Loucy (cell line): ENCODE measurements at regions not wholly inside any gene's neighbourhood (a gene's known extent, or its start where the extent isn't known, plus 50 kb on each side); places are given as distances from the start of the nearest gene placed in this dataset.

Experiments used
- H2AFZ ChIP-seq: fragments of 200-600 bp; sonication (generic); 2 replicates; pipeline ENCODE4 v1.6.0; 2016; ENCODE audit warnings: antibody characterized with exemption, mild to moderate bottlenecking, low read length, moderate library complexity
- H3F3A ChIP-seq: fragments of 200-600 bp; 2 replicates; pipeline ENCODE4 v1.6.0; 2016; ENCODE audit warnings: antibody characterized with exemption, low read depth, mild to moderate bottlenecking
- H3K27me3 ChIP-seq: fragments of 200-600 bp; sonication (generic); 2 replicates; pipeline ENCODE4 v1.6.1; 2014; ENCODE audit warnings: low read length, mild to moderate bottlenecking; ENCODE audit not compliant: insufficient read depth, poor library complexity, severe bottlenecking
- H3K36me3 ChIP-seq: fragments of 200-600 bp; sonication (generic); 2 replicates; pipeline ENCODE4 v1.6.1; 2016; ENCODE audit warnings: low read length; ENCODE audit not compliant: insufficient read depth
- H3K4me1 ChIP-seq: fragments of 200-600 bp; sonication (generic); 2 replicates; pipeline ENCODE4 v1.5.1; 2014; ENCODE audit warnings: low read length, mild to moderate bottlenecking; ENCODE audit not compliant: insufficient read depth, poor library complexity, severe bottlenecking
- H3K4me2 ChIP-seq: fragments of 200-600 bp; sonication (generic); 2 replicates; pipeline ENCODE4 v1.6.0; 2014; ENCODE audit warnings: antibody characterized with exemption, low read length, low read depth, mild to moderate bottlenecking; ENCODE audit not compliant: poor library complexity, severe bottlenecking
- H3K4me3 ChIP-seq: fragments of 200-600 bp; sonication (generic); 2 replicates; pipeline ENCODE4 v1.5.1; 2014; ENCODE audit warnings: low read length, mild to moderate bottlenecking, mixed read lengths; ENCODE audit not compliant: poor library complexity, severe bottlenecking
- H3K79me2 ChIP-seq: fragments of 200-600 bp; sonication (generic); 2 replicates; pipeline ENCODE4 v1.6.1; 2014; ENCODE audit warnings: low read length; ENCODE audit not compliant: insufficient read depth
- H3K9ac ChIP-seq: fragments of 200-600 bp; sonication (generic); 2 replicates; pipeline ENCODE4 v1.6.0; 2014; ENCODE audit warnings: mild to moderate bottlenecking, low read depth, low read length, moderate library complexity; ENCODE audit not compliant: poor library complexity, severe bottlenecking
- H3K9me2 ChIP-seq: fragments of 200-600 bp; sonication (generic); replicated peaks from 2 replicates; pipeline ENCODE4 v1.6.1; 2016; ENCODE audit warnings: low read depth, low read length, mixed read lengths
- H3K9me3 ChIP-seq: fragments of 200-600 bp; sonication (generic); 2 replicates; pipeline ENCODE4 v1.6.1; 2014; ENCODE audit warnings: mild to moderate bottlenecking, antibody characterized with exemption, low read length, low read depth; ENCODE audit not compliant: insufficient read depth
- H4K20me1 ChIP-seq: fragments of 200-600 bp; sonication (generic); 2 replicates; pipeline ENCODE4 v1.6.0; 2014; ENCODE audit warnings: antibody characterized with exemption, low read length, mild to moderate bottlenecking; ENCODE audit not compliant: insufficient read depth, poor library complexity, severe bottlenecking
- CTCF ChIP-seq: fragments of 200-600 bp; sonication (generic); conservative IDR thresholded peaks from 2 replicates; pipeline ENCODE4 v1.5.1; 2014; ENCODE audit warnings: mild to moderate bottlenecking, antibody characterized with exemption, low read length
- EZH2phosphoT487 ChIP-seq: fragments of 200-600 bp; IDR thresholded peaks from 2 replicates; pipeline ENCODE4 v1.6.1; 2018; ENCODE audit warnings: antibody characterized with exemption, mild to moderate bottlenecking, moderate library complexity, borderline replicate concordance

GRCh38 chr6:15825332-15825930 lies 162.6 kb upstream of the DTNBP1 start:
- Histone ChIP-seq H3K9me2 (no peaks in the 10 kb centered on the region), H3K9me3 (no peaks in the 10 kb centered on the region), H3K36me3 (no peaks in the 10 kb centered on the region), H2AFZ (no peak overlapping the region), H3K27me3 (no peaks in the 10 kb centered on the region), H3K4me1 (peaks cover 4% of the 10 kb centered on the region), H3K79me2 (no peaks in the 10 kb centered on the region), H4K20me1 (no peaks in the 10 kb centered on the region), H3K9ac (no peak overlapping the region), H3F3A (no peaks in the 10 kb centered on the region), H3K4me3 (no peak overlapping the region), H3K4me2 (no peak overlapping the region)
- no peak for TF ChIP-seq CTCF
- no peak for TF ChIP-seq EZH2phosphoT487

- Histone ChIP-seq H3K4me3 (no peak overlapping the region), H3K9me2 (no peaks in the 10 kb centered on the region), H2AFZ (no peak overlapping the region), H3K9me3 (no peaks in the 10 kb centered on the region), H4K20me1 (no peaks in the 10 kb centered on the region), H3K36me3 (no peaks in the 10 kb centered on the region), H3K4me1 (peaks cover 4% of the 10 kb centered on the region), H3K4me2 (no peak overlapping the region), H3K27me3 (no peaks in the 10 kb centered on the region), H3K9ac (no peak overlapping the region), H3F3A (no peaks in the 10 kb centered on the region), H3K79me2 (no peaks in the 10 kb centered on the region)
- no peak for TF ChIP-seq CTCF
- no peak for TF ChIP-seq EZH2phosphoT487
These were observed 162.0 kb upstream of the DTNBP1 start for GRCh38 chr6:15824811-15825210.

GRCh38 chr6:15823838-15824414 lies 161.1 kb upstream of the DTNBP1 start:
- Histone ChIP-seq H2AFZ (no peak overlapping the region), H3F3A (no peaks in the 10 kb centered on the region), H3K4me2 (no peak overlapping the region), H3K79me2 (no peaks in the 10 kb centered on the region), H3K9ac (no peak overlapping the region), H3K27me3 (no peaks in the 10 kb centered on the region), H3K9me3 (no peaks in the 10 kb centered on the region), H3K36me3 (no peaks in the 10 kb centered on the region), H4K20me1 (no peaks in the 10 kb centered on the region), H3K4me3 (no peak overlapping the region), H3K4me1 (no peaks in the 10 kb centered on the region), H3K9me2 (no peaks in the 10 kb centered on the region)
- TF ChIP-seq CTCF (no peak), EZH2phosphoT487 (no peak)
